Fibroblast of mammary gland (primary cell): ENCODE measurements at regions not wholly inside any gene's neighbourhood (a gene's known extent, or its start where the extent isn't known, plus 50 kb on each side); places are given as distances from the start of the nearest gene placed in this dataset.

Experiments
- DNase-seq: peaks from one replicate; pipeline ENCODE4 v3.0.0-alpha.2; 2010; ENCODE audit warnings: low read depth
- H3K4me3 ChIP-seq: 2 replicates; pipeline ENCODE4 v1.5.1; 2011; ENCODE audit warnings: low read depth, mild to moderate bottlenecking, low read length, moderate library complexity; ENCODE audit not compliant: control insufficient read depth
- CTCF ChIP-seq: conservative IDR thresholded peaks from 2 replicates; pipeline ENCODE4 v1.5.1; 2011; ENCODE audit warnings: low read depth, low read length, inconsistent platforms; ENCODE audit not compliant: control insufficient read depth, insufficient read depth

- peak overlapping the region; percentile 65 for H3K4me3 ChIP-seq
- TF ChIP-seq CTCF, result peak; percentile 5
- peak; percentile 39 for DNase-seq
Measured at GRCh38 chr22:46036558-46037408, 59.8 kb upstream of the WNT7B start.

DNA sequence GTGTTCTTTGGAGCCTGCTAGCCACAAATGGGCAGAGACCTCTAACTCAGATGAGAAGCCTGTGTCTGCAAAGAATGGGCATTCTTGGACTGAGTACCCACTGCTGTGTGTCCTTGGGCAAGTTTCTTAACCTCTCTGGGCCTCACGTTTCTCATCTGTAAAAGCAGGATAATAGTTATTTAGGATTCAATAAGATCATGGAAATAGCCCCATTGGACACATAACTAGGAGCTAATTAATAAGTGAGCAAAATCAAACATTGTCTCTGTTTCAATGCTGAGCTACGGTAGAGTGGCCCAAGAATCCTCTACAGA lies 61.2 kb upstream of the WNT7B start:
- no peak for DNase-seq
- TF ChIP-seq CTCF, result no peak
- no peak overlapping the region for H3K4me3 ChIP-seq

DNA sequence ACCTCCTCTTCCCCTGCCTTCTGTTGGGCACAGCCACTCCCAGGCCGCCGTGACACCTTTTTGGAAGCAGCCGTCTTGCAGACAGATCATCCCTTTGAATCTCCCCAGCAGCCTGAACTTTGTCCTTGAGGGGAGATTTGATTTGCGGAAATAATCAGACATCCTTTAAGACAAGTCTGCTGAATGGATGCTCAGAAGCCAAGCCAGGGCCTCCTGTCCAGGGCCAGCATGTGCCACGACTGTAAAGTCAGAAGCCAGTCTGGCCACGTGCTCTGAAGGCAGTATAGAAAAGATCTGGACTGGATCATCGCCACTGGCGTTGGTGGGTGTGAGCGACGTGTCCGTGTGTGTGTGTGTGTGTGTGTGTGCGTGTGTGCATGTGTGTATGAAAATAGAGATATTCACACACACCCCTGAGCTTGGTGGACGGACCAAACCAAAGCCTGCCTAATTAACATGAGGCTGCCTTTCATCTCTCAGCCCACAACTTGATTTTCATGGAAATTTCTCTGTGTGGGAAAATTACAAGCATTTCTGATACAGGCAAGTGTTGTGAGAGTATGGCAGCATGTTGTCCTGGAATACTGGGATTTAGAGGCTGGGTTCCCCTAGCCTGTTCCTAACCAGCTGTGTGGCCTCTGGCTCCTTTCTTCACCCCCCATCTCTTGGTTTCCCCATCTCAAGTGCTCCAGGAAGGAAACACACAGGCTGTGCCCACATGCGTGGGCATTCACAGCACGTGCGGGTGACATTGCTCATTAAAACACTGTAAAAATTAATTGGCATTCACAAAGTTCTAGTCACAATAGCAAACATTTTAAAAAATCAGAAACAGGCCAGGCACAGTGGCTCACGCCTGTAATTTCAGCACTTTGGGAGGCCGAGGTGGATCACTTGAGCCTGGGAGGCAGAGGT lies 61.8 kb upstream of the WNT7B start:
- TF ChIP-seq CTCF, result no peak
- no peak overlapping the region for H3K4me3 ChIP-seq
- peak; percentile 54 for DNase-seq

DNA sequence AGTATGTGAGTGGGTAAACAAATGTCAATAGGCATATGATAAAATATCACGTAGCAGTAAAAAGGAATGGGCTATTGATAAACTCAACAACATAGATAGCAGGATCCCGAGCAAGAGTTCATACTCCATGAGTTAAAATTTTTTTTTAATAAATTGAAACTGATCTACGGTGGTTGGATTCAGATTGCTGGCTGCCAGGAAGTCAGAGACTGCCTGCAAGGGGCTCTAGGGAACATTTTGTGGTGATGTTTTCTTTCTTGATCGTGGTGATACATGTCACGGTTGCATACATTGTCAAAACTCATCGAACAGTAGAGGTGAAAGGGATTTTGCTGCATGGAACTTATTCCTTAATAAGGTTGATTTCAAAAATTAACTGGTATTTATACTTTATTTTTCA lies 62.6 kb upstream of the WNT7B start:
- DNase-seq, result no peak
- no peak for TF ChIP-seq CTCF
- no peak overlapping the region for H3K4me3 ChIP-seq

- TF ChIP-seq CTCF, result no peak
- H3K4me3 ChIP-seq, result no peak overlapping the region
- DNase-seq, result no peak
Measured at GRCh38 chr22:46040471-46041465, 63.8 kb upstream of the WNT7B start.

DNA sequence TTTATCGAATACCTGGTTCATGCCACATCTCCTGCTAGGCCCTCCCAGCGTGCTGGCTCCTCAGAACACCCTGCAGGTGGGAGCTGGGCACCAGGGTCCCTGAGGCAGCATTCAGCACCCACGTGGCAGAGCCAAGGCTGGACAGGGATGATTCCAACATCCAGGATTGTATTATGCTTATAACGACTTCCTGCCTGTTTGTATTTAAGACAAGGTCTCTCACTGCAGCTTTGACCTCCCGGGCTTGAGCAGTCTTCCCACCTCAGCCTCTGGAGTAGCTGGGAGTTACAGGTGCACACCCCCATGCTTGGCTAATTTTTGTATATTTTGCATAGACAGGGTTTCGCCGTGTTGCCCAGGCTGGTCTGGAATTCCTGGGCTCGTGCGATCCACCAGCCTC lies 64.7 kb upstream of the WNT7B start:
- no peak overlapping the region for H3K4me3 ChIP-seq
- no peak for DNase-seq
- no peak for TF ChIP-seq CTCF
